ENCODE measurements at regions not wholly inside any gene's neighbourhood (a gene's known extent, or its start where the extent isn't known, plus 50 kb on each side); places are given as distances from the start of the nearest gene placed in this dataset.

GRCh38 chr20:58579069-58579818, 64.0 kb upstream of the APCDD1L start (continued):
- TF ChIP-seq CREB5 (CRISPR knock-in tag; IDR thresholded peaks at IDR 0.05; ENCODE audit: low read depth) (no peak), ZNF70 (CRISPR knock-in tag; IDR thresholded peaks at IDR 0.05) (no peak), PPARA (CRISPR knock-in tag; IDR thresholded peaks at IDR 0.05; ENCODE audit: borderline replicate concordance) (no peak), ZFP30 (CRISPR knock-in tag; IDR thresholded peaks at IDR 0.05) (no peak), TOX (CRISPR knock-in tag; IDR thresholded peaks at IDR 0.05; ENCODE audit: borderline replicate concordance) (no peak), ISL1 (CRISPR knock-in tag; IDR thresholded peaks at IDR 0.05) (no peak), SNAI2 (CRISPR knock-in tag; IDR thresholded peaks at IDR 0.05) (no peak), OSR1 (CRISPR knock-in tag; IDR thresholded peaks at IDR 0.05) (no peak)

GRCh38 chr20:58577871-58578598, 62.8 kb upstream of the APCDD1L start:
- no peak for ATAC-seq
- TF ChIP-seq CSDC2 (CRISPR knock-in tag; IDR thresholded peaks at IDR 0.05) (no peak), ZNF565 (CRISPR knock-in tag; conservative IDR thresholded peaks at IDR 0.05; ENCODE audit: low read depth) (no peak)

- no peak for TF ChIP-seq SNAI2 (CRISPR knock-in tag; IDR thresholded peaks at IDR 0.05)
- no peak for TF ChIP-seq CREB5 (CRISPR knock-in tag; IDR thresholded peaks at IDR 0.05; ENCODE audit: low read depth)
- TF ChIP-seq GLIS3 (CRISPR knock-in tag; IDR thresholded peaks at IDR 0.05) = no peak
- TF ChIP-seq ZFP30 (CRISPR knock-in tag; IDR thresholded peaks at IDR 0.05) = no peak
- no peak for TF ChIP-seq POU6F1 (CRISPR knock-in tag; IDR thresholded peaks at IDR 0.05; ENCODE audit: borderline replicate concordance, low read depth)
- no peak for TF ChIP-seq ZNF70 (CRISPR knock-in tag; IDR thresholded peaks at IDR 0.05)
- TF ChIP-seq ISL1 (CRISPR knock-in tag; IDR thresholded peaks at IDR 0.05) = no peak
- no peak for TF ChIP-seq ZC3H10 (CRISPR knock-in tag; IDR thresholded peaks at IDR 0.05)
- no peak for TF ChIP-seq RARB (CRISPR knock-in tag; IDR thresholded peaks at IDR 0.05)
- no peak for TF ChIP-seq CSRNP3 (CRISPR knock-in tag; IDR thresholded peaks at IDR 0.05)
- TF ChIP-seq ZNF8 (CRISPR knock-in tag; IDR thresholded peaks at IDR 0.05) = no peak
- TF ChIP-seq PPARA (CRISPR knock-in tag; IDR thresholded peaks at IDR 0.05; ENCODE audit: borderline replicate concordance) = no peak
- TF ChIP-seq ZFP3 (CRISPR knock-in tag; IDR thresholded peaks at IDR 0.05) = no peak
- TF ChIP-seq TCF4 (CRISPR knock-in tag; IDR thresholded peaks at IDR 0.05; ENCODE audit: borderline replicate concordance) = no peak
- TF ChIP-seq CSDC2 (CRISPR knock-in tag; IDR thresholded peaks at IDR 0.05) = no peak
- no peak for TF ChIP-seq BACH2 (CRISPR knock-in tag; IDR thresholded peaks at IDR 0.05; ENCODE audit: borderline replicate concordance)
- ATAC-seq = no peak
Observed at GRCh38 chr20:58577139-58577806, 62.1 kb upstream of the APCDD1L start.

- TF ChIP-seq ZNF565 (CRISPR knock-in tag; conservative IDR thresholded peaks at IDR 0.05; ENCODE audit: low read depth) (no peak), ZNF8 (CRISPR knock-in tag; IDR thresholded peaks at IDR 0.05) (no peak), POU6F1 (CRISPR knock-in tag; IDR thresholded peaks at IDR 0.05; ENCODE audit: borderline replicate concordance, low read depth) (no peak), GLIS3 (CRISPR knock-in tag; IDR thresholded peaks at IDR 0.05) (no peak), ZC3H10 (CRISPR knock-in tag; IDR thresholded peaks at IDR 0.05) (no peak), PATZ1 (CRISPR knock-in tag; IDR thresholded peaks at IDR 0.05; ENCODE audit: borderline replicate concordance) (no peak), ZNF70 (CRISPR knock-in tag; IDR thresholded peaks at IDR 0.05) (no peak), ISL1 (CRISPR knock-in tag; IDR thresholded peaks at IDR 0.05) (no peak), ARNTL (CRISPR knock-in tag; IDR thresholded peaks at IDR 0.05; ENCODE audit: borderline replicate concordance, low read depth) (no peak)
- no peak for ATAC-seq
Observed at GRCh38 chr20:58576603-58576970, 61.4 kb upstream of the APCDD1L start.
